Loucy (cell line): ENCODE measurements at regions not wholly inside any gene's neighbourhood (a gene's known extent, or its start where the extent isn't known, plus 50 kb on each side); places are given as distances from the start of the nearest gene placed in this dataset.

Source experiments
- H2AFZ ChIP-seq: fragments of 200-600 bp; sonication (generic); 2 replicates; pipeline ENCODE4 v1.6.0; 2016; ENCODE audit warnings: antibody characterized with exemption, mild to moderate bottlenecking, low read length, moderate library complexity
- H3F3A ChIP-seq: fragments of 200-600 bp; 2 replicates; pipeline ENCODE4 v1.6.0; 2016; ENCODE audit warnings: antibody characterized with exemption, low read depth, mild to moderate bottlenecking
- H3K27me3 ChIP-seq: fragments of 200-600 bp; sonication (generic); 2 replicates; pipeline ENCODE4 v1.6.1; 2014; ENCODE audit warnings: low read length, mild to moderate bottlenecking; ENCODE audit not compliant: insufficient read depth, poor library complexity, severe bottlenecking
- H3K36me3 ChIP-seq: fragments of 200-600 bp; sonication (generic); 2 replicates; pipeline ENCODE4 v1.6.1; 2016; ENCODE audit warnings: low read length; ENCODE audit not compliant: insufficient read depth
- H3K4me1 ChIP-seq: fragments of 200-600 bp; sonication (generic); 2 replicates; pipeline ENCODE4 v1.5.1; 2014; ENCODE audit warnings: low read length, mild to moderate bottlenecking; ENCODE audit not compliant: insufficient read depth, poor library complexity, severe bottlenecking
- H3K4me2 ChIP-seq: fragments of 200-600 bp; sonication (generic); 2 replicates; pipeline ENCODE4 v1.6.0; 2014; ENCODE audit warnings: antibody characterized with exemption, low read length, low read depth, mild to moderate bottlenecking; ENCODE audit not compliant: poor library complexity, severe bottlenecking
- H3K4me3 ChIP-seq: fragments of 200-600 bp; sonication (generic); 2 replicates; pipeline ENCODE4 v1.5.1; 2014; ENCODE audit warnings: low read length, mild to moderate bottlenecking, mixed read lengths; ENCODE audit not compliant: poor library complexity, severe bottlenecking
- H3K79me2 ChIP-seq: fragments of 200-600 bp; sonication (generic); 2 replicates; pipeline ENCODE4 v1.6.1; 2014; ENCODE audit warnings: low read length; ENCODE audit not compliant: insufficient read depth
- H3K9ac ChIP-seq: fragments of 200-600 bp; sonication (generic); 2 replicates; pipeline ENCODE4 v1.6.0; 2014; ENCODE audit warnings: mild to moderate bottlenecking, low read depth, low read length, moderate library complexity; ENCODE audit not compliant: poor library complexity, severe bottlenecking
- H3K9me2 ChIP-seq: fragments of 200-600 bp; sonication (generic); replicated peaks from 2 replicates; pipeline ENCODE4 v1.6.1; 2016; ENCODE audit warnings: low read depth, low read length, mixed read lengths
- H3K9me3 ChIP-seq: fragments of 200-600 bp; sonication (generic); 2 replicates; pipeline ENCODE4 v1.6.1; 2014; ENCODE audit warnings: mild to moderate bottlenecking, antibody characterized with exemption, low read length, low read depth; ENCODE audit not compliant: insufficient read depth
- H4K20me1 ChIP-seq: fragments of 200-600 bp; sonication (generic); 2 replicates; pipeline ENCODE4 v1.6.0; 2014; ENCODE audit warnings: antibody characterized with exemption, low read length, mild to moderate bottlenecking; ENCODE audit not compliant: insufficient read depth, poor library complexity, severe bottlenecking
- EZH2phosphoT487 ChIP-seq: fragments of 200-600 bp; IDR thresholded peaks from 2 replicates; pipeline ENCODE4 v1.6.1; 2018; ENCODE audit warnings: antibody characterized with exemption, mild to moderate bottlenecking, moderate library complexity, borderline replicate concordance
- TF ChIP-seq, protein P1 (sequence below): fragments of 200-600 bp; sonication (generic); conservative IDR thresholded peaks from 2 replicates; pipeline ENCODE4 v1.5.1; 2014; ENCODE audit warnings: mild to moderate bottlenecking, antibody characterized with exemption, low read length

DNA sequence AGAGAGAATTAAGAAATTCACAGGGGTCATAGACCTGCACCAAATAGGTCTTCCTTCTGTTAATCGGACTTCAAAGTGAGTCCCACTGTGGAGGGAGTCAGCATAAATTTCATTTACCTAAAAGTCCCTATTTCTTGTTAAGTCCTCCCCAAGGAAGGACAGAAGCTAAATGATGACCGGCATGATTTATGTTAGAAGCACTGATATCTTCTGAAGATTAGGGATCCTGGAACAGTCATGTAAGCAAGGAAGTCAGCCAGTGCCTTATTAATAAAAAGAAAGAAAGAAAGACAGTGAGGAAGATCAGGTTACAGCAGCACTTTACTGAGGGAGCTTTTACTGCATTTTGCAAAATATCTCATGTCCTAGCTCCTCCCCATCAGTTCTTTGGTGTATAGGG is 287.5 kb downstream of the FOXG1 start:
- Histone ChIP-seq H3K4me1 (no peaks in the 10 kb centered on the region), H3K9me2 (no peaks in the 10 kb centered on the region), H3K36me3 (no peaks in the 10 kb centered on the region), H3K9me3 (peaks cover 3% of the 10 kb centered on the region; the same call in 1 of the 2 replicates), H3K27me3 (no peaks in the 10 kb centered on the region), H3K4me3 (no peak overlapping the region), H4K20me1 (no peaks in the 10 kb centered on the region), H3K4me2 (no peak overlapping the region), H3F3A (no peaks in the 10 kb centered on the region), H3K79me2 (no peaks in the 10 kb centered on the region), H3K9ac (no peak overlapping the region), H2AFZ (no peak overlapping the region)
- no peak for TF ChIP-seq EZH2phosphoT487
- TF ChIP-seq, protein P1, sequence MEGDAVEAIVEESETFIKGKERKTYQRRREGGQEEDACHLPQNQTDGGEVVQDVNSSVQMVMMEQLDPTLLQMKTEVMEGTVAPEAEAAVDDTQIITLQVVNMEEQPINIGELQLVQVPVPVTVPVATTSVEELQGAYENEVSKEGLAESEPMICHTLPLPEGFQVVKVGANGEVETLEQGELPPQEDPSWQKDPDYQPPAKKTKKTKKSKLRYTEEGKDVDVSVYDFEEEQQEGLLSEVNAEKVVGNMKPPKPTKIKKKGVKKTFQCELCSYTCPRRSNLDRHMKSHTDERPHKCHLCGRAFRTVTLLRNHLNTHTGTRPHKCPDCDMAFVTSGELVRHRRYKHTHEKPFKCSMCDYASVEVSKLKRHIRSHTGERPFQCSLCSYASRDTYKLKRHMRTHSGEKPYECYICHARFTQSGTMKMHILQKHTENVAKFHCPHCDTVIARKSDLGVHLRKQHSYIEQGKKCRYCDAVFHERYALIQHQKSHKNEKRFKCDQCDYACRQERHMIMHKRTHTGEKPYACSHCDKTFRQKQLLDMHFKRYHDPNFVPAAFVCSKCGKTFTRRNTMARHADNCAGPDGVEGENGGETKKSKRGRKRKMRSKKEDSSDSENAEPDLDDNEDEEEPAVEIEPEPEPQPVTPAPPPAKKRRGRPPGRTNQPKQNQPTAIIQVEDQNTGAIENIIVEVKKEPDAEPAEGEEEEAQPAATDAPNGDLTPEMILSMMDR = no peak

DNA sequence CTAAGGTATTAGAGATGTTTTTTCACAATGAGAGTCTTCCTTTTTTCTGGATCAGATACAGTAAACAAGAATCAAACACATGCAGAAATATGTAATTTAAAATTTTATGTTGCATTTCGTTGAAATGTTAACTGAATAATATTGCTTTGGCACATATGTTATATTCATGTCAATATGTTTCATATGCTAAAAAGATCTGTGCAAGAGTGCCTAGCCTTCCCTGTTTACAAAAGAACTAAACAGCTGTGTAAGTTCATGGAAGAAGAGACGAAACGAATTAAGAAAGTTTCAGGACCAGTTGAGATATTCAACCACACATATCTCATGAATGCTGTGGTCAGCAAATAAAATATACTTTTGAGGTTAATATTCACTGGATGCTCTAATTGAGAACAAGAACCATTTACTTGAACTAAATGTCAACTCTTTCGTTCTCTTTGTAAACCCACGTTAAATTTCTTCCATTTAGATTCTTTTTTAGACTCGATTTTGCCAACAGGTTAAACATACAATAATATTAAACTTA is 289.5 kb downstream of the FOXG1 start:
- Histone ChIP-seq H3K9ac (no peak overlapping the region), H2AFZ (no peak overlapping the region)

GRCh38 chr14:29061702-29062101 is 295.1 kb downstream of the FOXG1 start:
- H3K27me3 ChIP-seq = no peaks in the 10 kb centered on the region
- H2AFZ ChIP-seq = no peak overlapping the region
- TF ChIP-seq EZH2phosphoT487 = no peak
- TF ChIP-seq, protein P1 = no peak
- no peaks in the 10 kb centered on the region for H3K79me2 ChIP-seq
- H3K36me3 ChIP-seq = no peaks in the 10 kb centered on the region
- no peaks in the 10 kb centered on the region for H4K20me1 ChIP-seq
- no peaks in the 10 kb centered on the region for H3K9me2 ChIP-seq
- H3F3A ChIP-seq = no peaks in the 10 kb centered on the region
- H3K4me1 ChIP-seq = no peaks in the 10 kb centered on the region
- H3K9ac ChIP-seq = no peak overlapping the region
- H3K4me3 ChIP-seq = no peak overlapping the region
- no peak overlapping the region for H3K4me2 ChIP-seq
- H3K9me3 ChIP-seq = no peaks in the 10 kb centered on the region

More for the DNA sequence above, 289.5 kb downstream of the FOXG1 start:
- H3K4me1 ChIP-seq = no peaks in the 10 kb centered on the region
- H3K79me2 ChIP-seq = no peaks in the 10 kb centered on the region
- no peaks in the 10 kb centered on the region for H3K36me3 ChIP-seq
- no peaks in the 10 kb centered on the region for H3K9me3 ChIP-seq
- H4K20me1 ChIP-seq = no peaks in the 10 kb centered on the region
- H3K9me2 ChIP-seq = no peaks in the 10 kb centered on the region
- H3F3A ChIP-seq = no peaks in the 10 kb centered on the region
- no peak for TF ChIP-seq EZH2phosphoT487
- TF ChIP-seq, protein P1 = no peak
- no peak overlapping the region for H3K4me3 ChIP-seq
- H3K27me3 ChIP-seq = no peaks in the 10 kb centered on the region
- H3K4me2 ChIP-seq = no peak overlapping the region
